Activated naive CD4-positive, alpha-beta T cell treated with anti-CD3 and anti-CD28 coated beads, Interleukin-2, amount 10 ng/mL, durations not matched to agents 7 days and 5 days (primary cell): ENCODE measurements at regions not wholly inside any gene's neighbourhood (a gene's known extent, or its start where the extent isn't known, plus 50 kb on each side); places are given as distances from the start of the nearest gene placed in this dataset.

Experiments
- CTCF ChIA-PET: fragments of 350-600 bp; sonication (Branson Sonifier 250); formaldehyde crosslinking; loops from one replicate; lab custom pipeline; 2021; ENCODE audit warnings: antibody characterized with exemption; lab: Charles Lee
- DNase-seq: peaks from one replicate; pipeline ENCODE4 v3.0.0-alpha.2; 2020
- H3K27ac Mint-ChIP-seq: one replicate; pipeline ENCODE4 v1.8.0; 2021; ENCODE audit warnings: mild to moderate bottlenecking, moderate library complexity, mixed read lengths
- H3K27me3 Mint-ChIP-seq: one replicate; pipeline ENCODE4 v1.8.0; 2021; ENCODE audit warnings: mild to moderate bottlenecking, mixed read lengths
- H3K36me3 Mint-ChIP-seq: one replicate; pipeline ENCODE4 v1.8.0; 2021; ENCODE audit warnings: mixed read lengths
- H3K4me1 Mint-ChIP-seq: one replicate; pipeline ENCODE4 v1.8.0; 2021; ENCODE audit warnings: mixed read lengths
- H3K4me3 Mint-ChIP-seq: one replicate; pipeline ENCODE4 v1.8.0; 2021; ENCODE audit warnings: mild to moderate bottlenecking, moderate library complexity, mixed read lengths
- H3K9me3 Mint-ChIP-seq: one replicate; pipeline ENCODE4 v1.8.0; 2021; ENCODE audit warnings: mixed read lengths

- Mint-ChIP-seq H3K9me3 (peaks cover 2% of the 10 kb centered on the region), H3K4me1 (no peaks in the 10 kb centered on the region), H3K4me3 (no peak overlapping the region), H3K36me3 (no peaks in the 10 kb centered on the region), H3K27ac (no peak overlapping the region), H3K27me3 (no peaks in the 10 kb centered on the region)
- CTCF ChIA-PET: no interaction called here
- no peak for DNase-seq
Observed at GRCh38 chr4:182000077-182000476, 243.1 kb upstream of the TENM3 start.

- no peaks in the 10 kb centered on the region for H3K36me3 Mint-ChIP-seq
- no peak overlapping the region for H3K4me3 Mint-ChIP-seq
- CTCF ChIA-PET: no interaction called here
Observed at GRCh38 chr4:182010876-182011275, 232.3 kb upstream of the TENM3 start.

DNA sequence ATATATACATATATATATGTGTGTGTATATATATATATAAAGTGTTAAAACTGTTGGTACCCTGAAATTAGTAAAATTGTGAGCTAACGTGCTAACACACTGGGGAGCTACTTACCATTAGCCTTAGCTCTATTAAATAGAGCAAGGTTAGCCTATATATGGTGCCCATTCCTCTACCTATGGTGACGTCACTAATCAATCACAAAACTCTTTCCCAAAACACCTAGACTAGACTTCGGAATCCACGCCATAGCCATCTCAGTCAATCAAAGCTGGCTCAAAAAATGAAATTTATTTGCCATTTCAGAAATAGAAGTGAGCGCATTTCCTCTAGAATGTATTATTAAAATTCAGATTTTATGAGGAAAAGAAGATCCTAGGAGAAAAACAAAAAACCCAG lies 229.0 kb upstream of the TENM3 start:
- Mint-ChIP-seq H3K27ac (no peak overlapping the region), H3K4me3 (no peak overlapping the region), H3K27me3 (no peaks in the 10 kb centered on the region), H3K4me1 (no peaks in the 10 kb centered on the region), H3K9me3 (peaks cover 8% of the 10 kb centered on the region), H3K36me3 (no peaks in the 10 kb centered on the region)
- DNase-seq: no peak
- CTCF ChIA-PET: no interaction called here

More at GRCh38 chr4:182010876-182011275, 232.3 kb upstream of the TENM3 start:
- Mint-ChIP-seq H3K9me3 (peaks cover 7% of the 10 kb centered on the region), H3K27ac (no peak overlapping the region), H3K27me3 (no peaks in the 10 kb centered on the region), H3K4me1 (no peaks in the 10 kb centered on the region)
- DNase-seq: no peak

GRCh38 chr4:182015014-182015413 lies 228.2 kb upstream of the TENM3 start:
- DNase-seq: no peak
- H3K27me3 Mint-ChIP-seq: no peaks in the 10 kb centered on the region
- H3K4me1 Mint-ChIP-seq: no peaks in the 10 kb centered on the region
- CTCF ChIA-PET: no interaction called here
- no peak overlapping the region for H3K4me3 Mint-ChIP-seq
- H3K27ac Mint-ChIP-seq: no peak overlapping the region
- no peaks in the 10 kb centered on the region for H3K36me3 Mint-ChIP-seq
- peaks cover 8% of the 10 kb centered on the region for H3K9me3 Mint-ChIP-seq

DNA sequence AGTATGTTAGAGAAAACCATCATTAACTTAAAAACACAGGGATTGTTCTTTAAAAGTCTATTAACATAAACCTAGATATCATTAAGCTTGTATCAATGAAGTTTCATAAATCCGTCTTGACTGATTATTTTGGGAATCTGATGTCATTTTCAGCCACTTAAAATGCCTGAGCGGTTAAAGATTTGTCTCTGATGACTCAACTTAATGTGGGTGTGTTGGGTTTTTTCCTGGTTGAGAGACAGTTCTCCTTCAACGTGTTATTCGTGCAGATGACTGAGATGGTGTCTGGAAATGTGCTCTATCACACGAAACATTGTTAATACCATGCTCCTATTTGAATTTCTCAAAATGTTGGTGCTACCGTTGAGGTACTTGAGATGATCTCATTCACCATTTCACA lies 227.3 kb upstream of the TENM3 start:
- H3K4me1 Mint-ChIP-seq: no peaks in the 10 kb centered on the region
- H3K27me3 Mint-ChIP-seq: no peaks in the 10 kb centered on the region
- no peak overlapping the region for H3K27ac Mint-ChIP-seq
- H3K9me3 Mint-ChIP-seq: peaks cover 7% of the 10 kb centered on the region
- no peak for DNase-seq
- no peaks in the 10 kb centered on the region for H3K36me3 Mint-ChIP-seq
- H3K4me3 Mint-ChIP-seq: no peak overlapping the region
- CTCF ChIA-PET: no interaction called here

GRCh38 chr4:182017038-182017437 lies 226.2 kb upstream of the TENM3 start:
- no peak for DNase-seq
- CTCF ChIA-PET: no interaction called here
- Mint-ChIP-seq H3K9me3 (peaks cover 2% of the 10 kb centered on the region), H3K4me1 (no peaks in the 10 kb centered on the region), H3K36me3 (no peaks in the 10 kb centered on the region), H3K27ac (no peak overlapping the region), H3K4me3 (no peak overlapping the region), H3K27me3 (no peaks in the 10 kb centered on the region)

DNA sequence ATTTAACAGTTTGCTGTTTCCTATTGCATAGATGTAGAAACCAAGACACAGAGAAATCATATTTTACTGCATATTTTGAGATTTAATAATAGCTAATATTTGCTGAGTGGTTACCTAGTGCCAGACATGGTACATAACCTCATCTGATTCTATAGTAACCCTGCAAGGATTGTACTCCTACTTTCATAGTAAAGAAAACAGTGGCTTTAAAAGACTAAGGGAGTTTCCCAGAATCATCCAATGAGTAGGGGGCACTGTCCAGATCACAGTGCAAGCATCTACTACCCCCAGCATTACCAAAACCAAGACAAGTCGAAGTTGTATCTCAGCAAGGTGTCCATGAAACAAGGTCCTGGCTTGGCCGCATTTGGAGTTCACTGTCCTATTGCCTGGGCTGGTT lies 224.5 kb upstream of the TENM3 start:
- Mint-ChIP-seq H3K36me3 (no peaks in the 10 kb centered on the region), H3K4me3 (no peak overlapping the region), H3K27ac (no peak overlapping the region), H3K4me1 (no peaks in the 10 kb centered on the region), H3K9me3 (peaks cover 2% of the 10 kb centered on the region), H3K27me3 (no peaks in the 10 kb centered on the region)
- CTCF ChIA-PET: no interaction called here
- no peak for DNase-seq

- Mint-ChIP-seq H3K4me3 (no peak overlapping the region), H3K4me1 (no peaks in the 10 kb centered on the region), H3K9me3 (peaks cover 2% of the 10 kb centered on the region), H3K36me3 (no peaks in the 10 kb centered on the region), H3K27me3 (no peaks in the 10 kb centered on the region), H3K27ac (no peak overlapping the region)
- no peak for DNase-seq
- CTCF ChIA-PET: no interaction called here
Observed at GRCh38 chr4:182019148-182019652, 224.0 kb upstream of the TENM3 start.

- Mint-ChIP-seq H3K4me3 (no peak overlapping the region), H3K9me3 (peaks cover 2% of the 10 kb centered on the region), H3K36me3 (no peaks in the 10 kb centered on the region), H3K4me1 (no peaks in the 10 kb centered on the region), H3K27me3 (no peaks in the 10 kb centered on the region), H3K27ac (no peak overlapping the region)
- CTCF ChIA-PET: no interaction called here
- DNase-seq: no peak
Observed at GRCh38 chr4:182022909-182023308, 220.3 kb upstream of the TENM3 start.

DNA sequence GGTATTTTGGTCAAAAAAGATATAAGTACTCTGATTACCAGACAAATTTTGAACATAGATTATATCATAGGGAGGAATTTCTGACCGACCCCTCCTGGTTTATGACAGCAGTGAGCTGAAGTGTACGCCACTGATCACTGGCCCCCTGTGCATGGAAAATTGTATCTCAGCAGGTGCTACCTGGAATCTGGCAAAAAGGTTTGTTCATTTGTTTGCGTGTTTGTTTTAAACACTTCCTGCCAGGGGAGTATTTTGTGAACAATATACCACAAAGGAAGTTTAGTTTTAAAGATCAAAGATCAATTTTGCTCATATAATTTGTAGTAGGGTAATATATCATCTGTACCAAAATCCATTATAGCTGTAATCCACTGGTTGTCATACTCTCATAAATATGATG lies 219.7 kb upstream of the TENM3 start:
- Mint-ChIP-seq H3K4me3 (no peak overlapping the region), H3K9me3 (peaks cover 2% of the 10 kb centered on the region), H3K27me3 (no peaks in the 10 kb centered on the region), H3K27ac (no peak overlapping the region), H3K4me1 (no peaks in the 10 kb centered on the region), H3K36me3 (no peaks in the 10 kb centered on the region)
- DNase-seq: no peak
- CTCF ChIA-PET: no interaction called here

DNA sequence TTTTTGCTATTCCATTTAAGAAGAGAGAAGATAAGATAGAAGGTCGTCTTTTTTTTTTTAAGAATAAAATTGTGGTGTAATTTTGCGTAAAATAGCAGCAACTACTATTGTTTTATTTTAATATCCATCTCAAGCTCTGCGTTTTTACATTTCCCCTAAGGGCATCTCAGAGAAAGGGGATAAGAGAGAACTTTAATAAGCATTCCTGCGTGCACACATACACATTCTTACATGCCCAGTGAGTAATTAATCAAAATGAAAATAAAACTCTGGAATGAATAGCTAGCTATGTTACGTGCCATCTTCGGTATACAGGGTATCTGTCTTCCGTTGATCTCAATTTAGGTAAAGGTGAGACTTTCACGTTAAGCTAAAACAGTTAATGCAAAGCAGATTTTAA lies 200.3 kb upstream of the TENM3 start:
- no peak overlapping the region for H3K27ac Mint-ChIP-seq
- H3K27me3 Mint-ChIP-seq: no peaks in the 10 kb centered on the region
- no peaks in the 10 kb centered on the region for H3K9me3 Mint-ChIP-seq
- no peaks in the 10 kb centered on the region for H3K4me1 Mint-ChIP-seq
- DNase-seq: no peak
- CTCF ChIA-PET: no interaction called here
- H3K36me3 Mint-ChIP-seq: no peaks in the 10 kb centered on the region
- no peak overlapping the region for H3K4me3 Mint-ChIP-seq

DNA sequence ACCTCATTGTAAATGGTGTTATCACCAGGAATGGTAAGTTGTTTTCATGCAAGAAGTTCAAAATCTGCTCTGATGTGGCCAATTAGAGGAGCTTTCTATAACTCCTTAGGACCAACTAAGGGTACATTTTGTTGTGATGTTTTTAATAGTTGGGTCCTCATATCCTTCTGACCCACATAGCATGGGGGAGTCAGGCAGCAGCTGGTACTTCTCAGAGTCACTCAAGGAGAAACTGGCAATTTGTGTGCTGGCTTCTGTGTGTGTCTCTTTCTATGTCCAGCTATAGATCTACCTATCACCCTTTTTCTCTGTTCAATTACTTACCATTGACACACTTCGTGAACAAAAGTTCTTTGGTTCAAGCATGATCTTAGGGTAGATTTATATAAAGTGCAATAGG lies 194.3 kb upstream of the TENM3 start:
- H3K9me3 Mint-ChIP-seq: peaks cover 2% of the 10 kb centered on the region
- DNase-seq: no peak
- H3K27me3 Mint-ChIP-seq: no peaks in the 10 kb centered on the region
- H3K27ac Mint-ChIP-seq: no peak overlapping the region
- no peak overlapping the region for H3K4me3 Mint-ChIP-seq
- CTCF ChIA-PET: no interaction called here
- H3K4me1 Mint-ChIP-seq: no peaks in the 10 kb centered on the region
- H3K36me3 Mint-ChIP-seq: no peaks in the 10 kb centered on the region

DNA sequence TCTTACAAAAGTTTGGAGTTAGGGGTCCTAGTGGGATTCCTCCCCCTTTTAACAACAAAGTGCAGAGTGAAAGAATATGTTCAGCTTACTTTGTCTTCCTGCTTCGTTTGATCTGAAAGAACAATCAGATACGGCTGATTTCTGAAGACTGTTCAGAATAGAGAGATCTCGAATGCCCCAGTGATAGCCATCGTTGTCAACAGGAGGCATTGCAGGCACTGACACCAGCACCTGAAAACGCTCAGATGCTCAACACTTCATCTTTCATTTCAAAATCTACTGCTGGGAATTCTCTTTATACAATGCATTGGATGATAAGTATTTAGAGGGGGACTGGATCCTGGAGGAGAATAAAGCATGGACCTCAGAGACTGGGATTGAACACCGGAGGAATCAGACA lies 186.3 kb upstream of the TENM3 start:
- no peak overlapping the region for H3K27ac Mint-ChIP-seq
- no peaks in the 10 kb centered on the region for H3K4me1 Mint-ChIP-seq

DNA sequence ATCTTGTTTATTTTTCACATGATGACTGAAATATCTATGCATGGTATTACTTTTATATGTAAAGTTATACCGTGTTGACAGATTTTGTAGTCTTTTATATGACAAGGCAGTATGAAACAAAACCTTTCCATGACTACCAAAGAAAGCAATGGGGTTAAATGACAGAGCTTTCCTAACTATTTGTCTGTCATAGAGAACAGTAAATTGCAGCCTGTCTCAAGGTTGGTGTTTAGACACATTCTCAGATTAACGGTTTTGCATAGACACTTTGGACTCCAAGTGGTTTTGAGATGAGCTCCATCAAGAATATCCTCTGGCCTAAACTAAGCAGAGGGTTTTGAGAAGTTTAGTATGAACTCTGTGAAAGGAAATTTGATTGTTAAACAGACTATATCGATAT lies 180.7 kb upstream of the TENM3 start:
- H3K27me3 Mint-ChIP-seq: no peaks in the 10 kb centered on the region
- H3K36me3 Mint-ChIP-seq: no peaks in the 10 kb centered on the region
- H3K9me3 Mint-ChIP-seq: peaks cover 5% of the 10 kb centered on the region
- no peaks in the 10 kb centered on the region for H3K4me1 Mint-ChIP-seq
- no peak overlapping the region for H3K27ac Mint-ChIP-seq
- no peak for DNase-seq
- CTCF ChIA-PET: no interaction called here
- H3K4me3 Mint-ChIP-seq: no peak overlapping the region

More for the DNA sequence above, 186.3 kb upstream of the TENM3 start:
- CTCF ChIA-PET: no interaction called here
- no peaks in the 10 kb centered on the region for H3K9me3 Mint-ChIP-seq
- H3K4me3 Mint-ChIP-seq: no peak overlapping the region
- no peak for DNase-seq
- no peaks in the 10 kb centered on the region for H3K36me3 Mint-ChIP-seq
- H3K27me3 Mint-ChIP-seq: no peaks in the 10 kb centered on the region

DNA sequence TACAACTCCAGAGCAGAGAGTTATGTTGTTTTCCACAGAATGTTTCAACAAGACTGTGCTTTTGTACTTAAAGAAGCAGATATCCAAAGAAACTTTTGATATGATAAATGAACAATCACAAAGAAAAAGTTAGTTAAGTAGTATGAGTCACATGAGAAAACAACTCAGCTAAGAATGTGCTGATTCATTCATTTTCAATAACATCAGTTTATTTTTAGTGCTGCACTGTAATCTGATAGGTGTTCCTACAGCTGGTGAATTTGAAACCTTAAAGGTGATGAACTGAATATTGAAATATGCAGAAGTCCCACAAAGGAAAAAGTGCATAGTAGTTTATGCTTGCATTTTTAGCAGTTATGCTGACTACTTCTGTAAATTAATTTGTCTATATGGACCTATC lies 180.3 kb upstream of the TENM3 start:
- Mint-ChIP-seq H3K27me3 (no peaks in the 10 kb centered on the region), H3K36me3 (no peaks in the 10 kb centered on the region), H3K4me3 (no peak overlapping the region), H3K27ac (no peak overlapping the region), H3K4me1 (no peaks in the 10 kb centered on the region), H3K9me3 (peaks cover 5% of the 10 kb centered on the region)
- no peak for DNase-seq
- CTCF ChIA-PET: no interaction called here

- Mint-ChIP-seq H3K27me3 (no peaks in the 10 kb centered on the region), H3K27ac (no peak overlapping the region), H3K36me3 (no peaks in the 10 kb centered on the region), H3K9me3 (peaks cover 5% of the 10 kb centered on the region), H3K4me3 (no peak overlapping the region), H3K4me1 (no peaks in the 10 kb centered on the region)
- no peak for DNase-seq
- CTCF ChIA-PET: no interaction called here
Observed at GRCh38 chr4:182063651-182064050, 179.6 kb upstream of the TENM3 start.
